Stimulated activated CD8-positive, alpha-beta memory T cell treated with anti-CD3 and anti-CD28 coated beads, Interleukin-12 subunit alpha, Interleukin-12 subunit beta, amount 100 ng/mL, for 24 hours (primary cell): ENCODE measurements at regions not wholly inside any gene's neighbourhood (a gene's known extent, or its start where the extent isn't known, plus 50 kb on each side); places are given as distances from the start of the nearest gene placed in this dataset.

Source experiments
- DNase-seq: peaks from one replicate; pipeline ENCODE4 v3.0.0-alpha.2; 2020; ENCODE audit errors: extremely low read depth

- DNase-seq: no peak
Observed at GRCh38 chr13:74485757-74486156, 351.6 kb upstream of the KLF12 start.

GRCh38 chr13:74479124-74479523, 344.9 kb upstream of the KLF12 start:
- no peak for DNase-seq

- no peak for DNase-seq
Observed at GRCh38 chr13:74476788-74477187, 342.6 kb upstream of the KLF12 start.

GRCh38 chr13:74476365-74476764, 342.2 kb upstream of the KLF12 start:
- no peak for DNase-seq

- no peak for DNase-seq
Observed at GRCh38 chr13:74466864-74467263, 332.7 kb upstream of the KLF12 start.

- DNase-seq: no peak
Observed at GRCh38 chr13:74466020-74466419, 331.8 kb upstream of the KLF12 start.

- no peak for DNase-seq
Observed at GRCh38 chr13:74465271-74465670, 331.1 kb upstream of the KLF12 start.

- no peak for DNase-seq
Observed at GRCh38 chr13:74464670-74465069, 330.5 kb upstream of the KLF12 start.

GRCh38 chr13:74461011-74461410, 326.8 kb upstream of the KLF12 start:
- DNase-seq: no peak

- DNase-seq: no peak
Observed at GRCh38 chr13:74452881-74453280, 318.7 kb upstream of the KLF12 start.

- no peak for DNase-seq
Observed at GRCh38 chr13:74452176-74452575, 318.0 kb upstream of the KLF12 start.

GRCh38 chr13:74450964-74451363, 316.8 kb upstream of the KLF12 start:
- no peak for DNase-seq

GRCh38 chr13:74450525-74450845, 316.3 kb upstream of the KLF12 start:
- no peak for DNase-seq

GRCh38 chr13:74449811-74450524, 315.8 kb upstream of the KLF12 start:
- no peak for DNase-seq

- no peak for DNase-seq
Observed at GRCh38 chr13:74444864-74445479, 310.8 kb upstream of the KLF12 start.

GRCh38 chr13:74444161-74444571, 310.0 kb upstream of the KLF12 start:
- DNase-seq: no peak

- DNase-seq: no peak
Observed at GRCh38 chr13:74443631-74444030, 309.4 kb upstream of the KLF12 start.

- DNase-seq: no peak
Observed at GRCh38 chr13:74442751-74443150, 308.5 kb upstream of the KLF12 start.

- no peak for DNase-seq
Observed at GRCh38 chr13:74438901-74439300, 304.7 kb upstream of the KLF12 start.

GRCh38 chr13:74434782-74435181, 300.6 kb upstream of the KLF12 start:
- DNase-seq: no peak

- DNase-seq: no peak
Observed at GRCh38 chr13:74424455-74424854, 290.3 kb upstream of the KLF12 start.

- no peak for DNase-seq
Observed at GRCh38 chr13:74423434-74423833, 289.2 kb upstream of the KLF12 start.

GRCh38 chr13:74414458-74414857, 280.3 kb upstream of the KLF12 start:
- DNase-seq: no peak

- DNase-seq: no peak
Observed at GRCh38 chr13:74413482-74413881, 279.3 kb upstream of the KLF12 start.
